CD1c-positive myeloid dendritic cell (primary cell): ENCODE measurements at regions not wholly inside any gene's neighbourhood (a gene's known extent, or its start where the extent isn't known, plus 50 kb on each side); places are given as distances from the start of the nearest gene placed in this dataset.

Source experiments
- DNase-seq: peaks from one replicate; pipeline ENCODE4 v3.0.0-alpha.2; 2016; ENCODE audit errors: extremely low spot score

GRCh38 chr15:37870711-37871110 is 63.7 kb upstream of the TMCO5A start:
- no peak for DNase-seq

GRCh38 chr15:37872661-37873060 is 61.8 kb upstream of the TMCO5A start:
- no peak for DNase-seq

- DNase-seq, result no peak
These were observed 61.1 kb upstream of the TMCO5A start for GRCh38 chr15:37873336-37873735.

DNA sequence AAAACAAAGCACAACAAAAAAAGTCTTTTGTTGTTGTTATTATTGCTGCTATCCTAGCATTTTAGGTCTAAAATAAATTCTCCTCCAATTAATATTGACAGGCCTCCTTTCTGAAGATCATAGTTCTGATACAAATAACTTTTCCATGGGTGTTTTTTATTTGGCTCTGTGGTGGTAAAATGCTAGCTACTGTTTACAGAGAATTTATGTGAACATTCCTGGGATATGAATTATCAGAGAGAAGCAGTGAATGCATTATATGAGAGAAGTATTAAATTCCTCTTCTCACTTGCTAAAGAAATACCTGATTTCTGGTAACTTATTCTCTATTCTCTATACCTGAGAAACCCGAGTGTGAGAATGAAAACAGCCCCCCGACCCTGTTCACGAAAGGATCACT is 57.5 kb upstream of the TMCO5A start:
- no peak for DNase-seq

DNA sequence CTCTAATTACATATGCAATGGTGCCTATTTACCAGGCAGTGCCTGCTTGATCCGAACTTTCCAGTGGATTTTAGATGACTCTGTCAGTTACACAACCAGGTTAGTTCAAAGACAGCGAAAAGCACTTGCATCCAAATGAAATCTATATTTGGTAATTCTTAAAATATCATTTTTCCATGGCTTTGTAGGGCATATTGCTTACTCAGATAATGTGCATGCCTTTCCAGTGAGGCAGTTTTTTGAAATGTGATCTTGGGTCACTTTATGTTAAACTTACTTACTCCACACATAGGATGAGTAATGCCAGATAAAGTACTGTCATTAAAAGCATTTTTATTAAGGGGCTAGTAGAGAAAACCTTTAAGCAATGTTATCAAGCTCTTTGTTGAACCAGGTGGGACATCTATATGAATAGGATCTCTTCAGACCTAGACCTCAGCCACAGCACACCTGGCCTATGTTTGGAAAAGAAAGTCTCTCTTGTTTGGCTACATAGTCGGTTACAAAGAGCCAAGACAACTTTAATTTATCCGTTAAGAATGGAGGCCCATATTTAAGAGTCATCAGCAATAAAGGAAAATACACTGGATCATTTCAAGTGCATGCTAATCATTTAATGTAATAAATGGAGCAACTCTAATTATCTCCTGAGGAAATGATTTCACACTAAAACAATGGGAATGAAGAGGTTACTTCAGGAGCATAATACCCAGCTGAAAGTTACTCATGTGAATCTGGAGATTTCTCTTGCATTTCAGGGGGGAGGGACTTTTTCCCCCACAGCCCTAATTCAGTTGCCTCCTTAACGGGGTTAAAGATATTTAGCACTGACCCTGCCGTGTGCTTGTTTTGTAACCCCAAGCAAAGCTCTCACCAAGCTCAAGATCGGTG is 56.3 kb upstream of the TMCO5A start:
- DNase-seq, result no peak

- DNase-seq, result no peak
These were observed 54.2 kb upstream of the TMCO5A start for GRCh38 chr15:37880009-37880834.

GRCh38 chr15:37880835-37881153 is 53.6 kb upstream of the TMCO5A start:
- DNase-seq, result no peak

GRCh38 chr15:37881237-37882013 is 53.0 kb upstream of the TMCO5A start:
- no peak for DNase-seq

- no peak for DNase-seq
These were observed 51.8 kb upstream of the TMCO5A start for GRCh38 chr15:37882640-37883039.
